Naive B cell (primary cell): ENCODE measurements at regions not wholly inside any gene's neighbourhood (a gene's known extent, or its start where the extent isn't known, plus 50 kb on each side); places are given as distances from the start of the nearest gene placed in this dataset.
"Not testable (repeated sequence)": the region's sequence is repeated elsewhere in the genome, so short reads cannot be mapped to it uniquely, and the experiment has no call there.

ENCODE experiments used
- ATAC-seq, 2 donors: fragments of 150-1000 bp; cut with Tn5 transposase; 2 replicates each; pipeline ENCODE4 v1.10.0; 2021; ENCODE audit warnings: low read depth in 2 of 2, mild to moderate bottlenecking in 2 of 2, moderate library complexity in 2 of 2
- DNase-seq: peaks from one replicate; pipeline ENCODE4 v3.0.0; 2022
- H3K27ac Mint-ChIP-seq, 6 donors: one replicate each; pipeline ENCODE4 v1.8.0; 2020 to 2022; ENCODE audit warnings: mild to moderate bottlenecking in 6 of 6, mixed read lengths in 6 of 6, moderate library complexity in 5 of 6, inconsistent platforms in 2 of 6
- H3K27me3 Mint-ChIP-seq, 3 donors: one replicate each; pipeline ENCODE4 v1.8.0; 2021 to 2022; ENCODE audit warnings: mixed read lengths in 3 of 3, mild to moderate bottlenecking in 1 of 3
- H3K36me3 Mint-ChIP-seq, 2 donors: one replicate each; pipeline ENCODE4 v1.8.0; 2020 to 2022; ENCODE audit warnings: mixed read lengths in 2 of 2, inconsistent platforms in 1 of 2, mild to moderate bottlenecking in 1 of 2
- H3K4me1 Mint-ChIP-seq, 3 donors: one replicate each; pipeline ENCODE4 v1.8.0; 2020 to 2022; ENCODE audit warnings: mixed read lengths in 3 of 3, inconsistent platforms in 1 of 3, mild to moderate bottlenecking in 1 of 3, moderate library complexity in 1 of 3
- H3K4me3 Mint-ChIP-seq, 8 donors: one replicate each; pipeline ENCODE4 v1.8.0; 2020 to 2022; ENCODE audit warnings: mild to moderate bottlenecking in 8 of 8, mixed read lengths in 8 of 8, moderate library complexity in 8 of 8, inconsistent platforms in 2 of 8
- H3K9me3 Mint-ChIP-seq, 7 donors: one replicate each; pipeline ENCODE4 v1.8.0; 2020 to 2022; ENCODE audit warnings: mixed read lengths in 7 of 7, mild to moderate bottlenecking in 5 of 7, inconsistent platforms in 2 of 7, moderate library complexity in 1 of 7

GRCh38 chr5:96483878-96484277 lies 50.8 kb upstream of the PCSK1 start:
- no peak for DNase-seq
- no peaks in the 10 kb centered on the region for H3K36me3 Mint-ChIP-seq
- no peak overlapping the region for H3K27ac Mint-ChIP-seq
- H3K4me1 Mint-ChIP-seq, result no peaks in the 10 kb centered on the region
- peaks cover 0 to 4% (median 0%) of the 10 kb centered on the region in 7 donors for H3K9me3 Mint-ChIP-seq
- no peak for ATAC-seq
- peaks cover 6 to 8% (median 6%) of the 10 kb centered on the region in 3 donors for H3K27me3 Mint-ChIP-seq
- H3K4me3 Mint-ChIP-seq, result no peak overlapping the region

- H3K27me3 Mint-ChIP-seq, result peaks cover 6 to 8% (median 6%) of the 10 kb centered on the region in 3 donors
- no peak for ATAC-seq
- no peak overlapping the region for H3K4me3 Mint-ChIP-seq
- no peak overlapping the region for H3K27ac Mint-ChIP-seq
- no peaks in the 10 kb centered on the region for H3K36me3 Mint-ChIP-seq
- no peaks in the 10 kb centered on the region for H3K4me1 Mint-ChIP-seq
- H3K9me3 Mint-ChIP-seq, result peaks cover 0 to 4% (median 0%) of the 10 kb centered on the region in 7 donors
- DNase-seq, result no peak
Observed at GRCh38 chr5:96487859-96488258, 54.8 kb upstream of the PCSK1 start.

GRCh38 chr5:96489532-96489931 lies 56.5 kb upstream of the PCSK1 start:
- Mint-ChIP-seq H3K27ac (no peak overlapping the region), H3K9me3 (peaks cover 0 to 6% (median 2%) of the 10 kb centered on the region in 7 donors), H3K4me1 (no peaks in the 10 kb centered on the region), H3K27me3 (peaks cover 5 to 6% (median 5%) of the 10 kb centered on the region in 3 donors), H3K36me3 (no peaks in the 10 kb centered on the region), H3K4me3 (no peak overlapping the region)
- no peak for DNase-seq
- no peak for ATAC-seq

- Mint-ChIP-seq H3K9me3 (peaks cover 0 to 17% (median 5%) of the 10 kb centered on the region in 7 donors), H3K4me1 (no peaks in the 10 kb centered on the region), H3K36me3 (peaks cover 0 to 5% of the 10 kb centered on the region in 2 donors), H3K27me3 (no peaks in the 10 kb centered on the region), H3K27ac (no peak overlapping the region), H3K4me3 (no peak overlapping the region)
- DNase-seq (no peak), ATAC-seq (no peak)
Observed at GRCh38 chr5:96492459-96493047, 59.5 kb upstream of the PCSK1 start.

GRCh38 chr5:96493219-96493790 lies 60.3 kb upstream of the PCSK1 start:
- no peaks in the 10 kb centered on the region for H3K4me1 Mint-ChIP-seq
- ATAC-seq (no peak), DNase-seq (no peak)
- no peak overlapping the region for H3K27ac Mint-ChIP-seq
- peaks cover 0 to 5% of the 10 kb centered on the region in 2 donors for H3K36me3 Mint-ChIP-seq
- no peak overlapping the region for H3K4me3 Mint-ChIP-seq
- peaks cover 0 to 17% (median 5%) of the 10 kb centered on the region in 7 donors for H3K9me3 Mint-ChIP-seq
- H3K27me3 Mint-ChIP-seq, result no peaks in the 10 kb centered on the region

- H3K36me3 Mint-ChIP-seq, ATAC-seq, DNase-seq, H3K27ac Mint-ChIP-seq, H3K4me1 Mint-ChIP-seq, H3K27me3 Mint-ChIP-seq: not testable (repeated sequence)
- Mint-ChIP-seq H3K9me3 (peaks cover 0 to 17% (median 5%) of the 10 kb centered on the region in 7 donors), H3K4me3 (peak overlapping the region in 1 of 8 donors; percentile 44)
Observed at GRCh38 chr5:96495412-96495811, 62.4 kb upstream of the PCSK1 start.

GRCh38 chr5:96497027-96497426 lies 64.0 kb upstream of the PCSK1 start:
- H3K27me3 Mint-ChIP-seq, ATAC-seq, H3K27ac Mint-ChIP-seq, H3K4me3 Mint-ChIP-seq, H3K4me1 Mint-ChIP-seq, DNase-seq, H3K36me3 Mint-ChIP-seq: not testable (repeated sequence)
- peaks cover 0 to 17% (median 5%) of the 10 kb centered on the region in 7 donors for H3K9me3 Mint-ChIP-seq

GRCh38 chr5:96499753-96500345 lies 66.8 kb upstream of the PCSK1 start:
- Mint-ChIP-seq H3K4me3 (no peak overlapping the region), H3K27me3 (peaks cover 0 to 15% (median 11%) of the 10 kb centered on the region in 3 donors), H3K36me3 (peaks cover 0 to 5% of the 10 kb centered on the region in 2 donors), H3K27ac (no peak overlapping the region), H3K9me3 (peaks cover 0 to 10% (median 8%) of the 10 kb centered on the region in 7 donors), H3K4me1 (no peaks in the 10 kb centered on the region)
- ATAC-seq, result no peak
- no peak for DNase-seq

- ATAC-seq, result no peak
- H3K27ac Mint-ChIP-seq, result no peak overlapping the region
- no peaks in the 10 kb centered on the region for H3K36me3 Mint-ChIP-seq
Observed at GRCh38 chr5:96501991-96502646, 69.1 kb upstream of the PCSK1 start.

GRCh38 chr5:96503501-96504236 lies 70.6 kb upstream of the PCSK1 start:
- Mint-ChIP-seq H3K4me3 (no peak overlapping the region), H3K27ac (no peak overlapping the region), H3K36me3 (no peaks in the 10 kb centered on the region), H3K27me3 (peaks cover 4 to 17% (median 12%) of the 10 kb centered on the region in 3 donors), H3K4me1 (no peaks in the 10 kb centered on the region), H3K9me3 (peaks cover 0 to 8% (median 0%) of the 10 kb centered on the region in 7 donors)
- no peak for DNase-seq
- no peak for ATAC-seq

More at GRCh38 chr5:96501991-96502646, 69.1 kb upstream of the PCSK1 start:
- peaks cover 0 to 8% (median 0%) of the 10 kb centered on the region in 7 donors for H3K9me3 Mint-ChIP-seq
- peaks cover 4 to 17% (median 12%) of the 10 kb centered on the region in 3 donors for H3K27me3 Mint-ChIP-seq
- DNase-seq, result no peak
- no peak overlapping the region for H3K4me3 Mint-ChIP-seq
- H3K4me1 Mint-ChIP-seq, result no peaks in the 10 kb centered on the region

GRCh38 chr5:96506376-96506775 lies 73.3 kb upstream of the PCSK1 start:
- Mint-ChIP-seq H3K27ac (no peak overlapping the region), H3K4me1 (no peaks in the 10 kb centered on the region), H3K9me3 (peaks cover 0 to 6% (median 0%) of the 10 kb centered on the region in 7 donors), H3K36me3 (no peaks in the 10 kb centered on the region), H3K4me3 (no peak overlapping the region), H3K27me3 (peaks cover 4 to 17% (median 12%) of the 10 kb centered on the region in 3 donors)
- DNase-seq (no peak), ATAC-seq (no peak)

GRCh38 chr5:96506866-96507527 lies 73.9 kb upstream of the PCSK1 start:
- Mint-ChIP-seq H3K27me3 (peaks cover 4 to 17% (median 16%) of the 10 kb centered on the region in 3 donors), H3K9me3 (peaks cover 0 to 6% (median 0%) of the 10 kb centered on the region in 7 donors), H3K4me3 (no peak overlapping the region), H3K36me3 (no peaks in the 10 kb centered on the region), H3K27ac (no peak overlapping the region), H3K4me1 (no peaks in the 10 kb centered on the region)
- DNase-seq (no peak), ATAC-seq (no peak)

GRCh38 chr5:96509316-96509715 lies 76.3 kb upstream of the PCSK1 start:
- peaks cover 7 to 10% (median 8%) of the 10 kb centered on the region in 3 donors for H3K27me3 Mint-ChIP-seq
- DNase-seq, result no peak
- no peak overlapping the region for H3K4me3 Mint-ChIP-seq
- H3K36me3 Mint-ChIP-seq, result no peaks in the 10 kb centered on the region
- H3K9me3 Mint-ChIP-seq, result peaks cover 0 to 2% (median 0%) of the 10 kb centered on the region in 7 donors
- H3K27ac Mint-ChIP-seq, result no peak overlapping the region
- no peak for ATAC-seq
- H3K4me1 Mint-ChIP-seq, result no peaks in the 10 kb centered on the region
